Fibroblast of villous mesenchyme (primary cell): ENCODE measurements at regions not wholly inside any gene's neighbourhood (a gene's known extent, or its start where the extent isn't known, plus 50 kb on each side); places are given as distances from the start of the nearest gene placed in this dataset.
"Not testable (repeated sequence)": the region's sequence is repeated elsewhere in the genome, so short reads cannot be mapped to it uniquely, and the experiment has no call there.

Experiments
- DNase-seq: peaks from one replicate; pipeline ENCODE4 v3.0.0-alpha.2; 2010; ENCODE audit warnings: low read depth
- H3K4me3 ChIP-seq: 2 replicates; pipeline ENCODE4 v1.5.1; 2011; ENCODE audit warnings: low read depth, mild to moderate bottlenecking, low read length
- TF ChIP-seq, protein P1 (sequence below): IDR thresholded peaks from 2 replicates; pipeline ENCODE4 v1.5.1; 2012; ENCODE audit warnings: low read depth, mild to moderate bottlenecking, low read length; ENCODE audit not compliant: insufficient read depth

DNA sequence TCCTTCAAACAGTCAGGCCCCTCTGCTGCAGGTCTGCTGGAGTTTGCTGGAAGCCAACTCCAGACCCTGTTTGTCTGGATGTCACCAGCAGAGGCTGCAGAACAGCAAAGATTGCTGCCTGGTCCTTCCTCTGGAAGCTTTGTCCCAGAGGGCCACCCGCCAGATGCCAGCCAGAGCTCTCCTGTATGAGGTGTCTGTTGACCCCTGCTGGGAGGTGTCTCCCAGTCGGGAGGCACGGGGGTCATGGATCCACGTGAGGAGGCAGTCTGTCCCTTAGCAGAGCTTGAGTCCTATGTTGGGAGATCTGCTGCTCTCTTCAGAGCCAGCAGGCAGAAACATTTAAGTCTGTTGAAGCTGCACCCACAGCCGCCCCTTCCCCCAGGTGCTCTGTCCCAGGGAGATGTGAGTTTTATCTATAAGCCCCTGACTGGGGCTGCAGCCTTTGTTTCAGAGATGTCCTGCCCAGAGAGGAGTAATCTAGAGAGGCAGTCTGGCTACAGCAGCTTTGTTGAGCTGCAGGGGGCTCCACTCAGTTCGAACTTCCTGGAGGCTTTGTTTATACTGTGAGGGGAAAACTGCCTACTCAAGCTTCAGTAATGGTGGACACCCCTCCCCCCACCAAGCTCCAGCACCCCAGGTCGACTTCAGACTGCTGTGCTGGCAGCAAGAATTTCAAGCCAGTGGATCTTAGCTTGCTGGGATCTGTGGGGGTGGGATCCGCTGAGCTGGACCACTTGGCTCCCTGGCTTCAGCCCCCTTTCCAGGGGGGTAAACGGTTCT lies 72.1 kb downstream of the OGFRL1 start:
- DNase-seq, H3K4me3 ChIP-seq: not testable (repeated sequence)

DNA sequence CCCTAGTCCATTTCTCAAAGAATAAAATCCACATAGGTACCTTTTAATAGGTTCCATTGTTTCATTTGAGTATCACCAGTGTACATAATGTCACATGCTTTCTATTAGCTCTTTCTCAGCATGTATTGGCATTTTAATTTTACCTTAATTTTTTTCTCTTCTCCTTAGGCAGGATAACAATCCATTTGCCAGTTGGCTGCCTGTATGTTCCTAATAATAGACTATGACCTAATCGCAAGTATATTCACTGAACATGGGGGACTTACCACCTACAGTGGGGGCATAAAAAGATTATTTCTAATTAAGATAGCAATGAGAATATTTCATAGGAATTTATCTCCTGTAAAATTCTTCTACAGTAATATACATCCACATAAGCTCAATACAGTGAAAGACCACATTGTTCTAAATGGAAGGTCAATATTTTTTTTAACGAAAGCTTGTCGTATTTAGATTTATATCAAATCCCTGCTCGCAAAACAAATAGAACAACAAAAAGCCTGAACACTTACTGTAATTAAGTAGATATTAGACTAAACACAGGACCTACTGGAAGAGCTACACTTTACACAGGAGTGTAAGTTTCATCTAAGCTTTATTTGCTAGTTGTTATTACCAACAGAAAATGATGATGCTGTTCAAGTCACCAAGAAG lies 76.4 kb downstream of the OGFRL1 start:
- DNase-seq: no peak
- TF ChIP-seq, protein P1, sequence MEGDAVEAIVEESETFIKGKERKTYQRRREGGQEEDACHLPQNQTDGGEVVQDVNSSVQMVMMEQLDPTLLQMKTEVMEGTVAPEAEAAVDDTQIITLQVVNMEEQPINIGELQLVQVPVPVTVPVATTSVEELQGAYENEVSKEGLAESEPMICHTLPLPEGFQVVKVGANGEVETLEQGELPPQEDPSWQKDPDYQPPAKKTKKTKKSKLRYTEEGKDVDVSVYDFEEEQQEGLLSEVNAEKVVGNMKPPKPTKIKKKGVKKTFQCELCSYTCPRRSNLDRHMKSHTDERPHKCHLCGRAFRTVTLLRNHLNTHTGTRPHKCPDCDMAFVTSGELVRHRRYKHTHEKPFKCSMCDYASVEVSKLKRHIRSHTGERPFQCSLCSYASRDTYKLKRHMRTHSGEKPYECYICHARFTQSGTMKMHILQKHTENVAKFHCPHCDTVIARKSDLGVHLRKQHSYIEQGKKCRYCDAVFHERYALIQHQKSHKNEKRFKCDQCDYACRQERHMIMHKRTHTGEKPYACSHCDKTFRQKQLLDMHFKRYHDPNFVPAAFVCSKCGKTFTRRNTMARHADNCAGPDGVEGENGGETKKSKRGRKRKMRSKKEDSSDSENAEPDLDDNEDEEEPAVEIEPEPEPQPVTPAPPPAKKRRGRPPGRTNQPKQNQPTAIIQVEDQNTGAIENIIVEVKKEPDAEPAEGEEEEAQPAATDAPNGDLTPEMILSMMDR: no peak
- no peak overlapping the region for H3K4me3 ChIP-seq

DNA sequence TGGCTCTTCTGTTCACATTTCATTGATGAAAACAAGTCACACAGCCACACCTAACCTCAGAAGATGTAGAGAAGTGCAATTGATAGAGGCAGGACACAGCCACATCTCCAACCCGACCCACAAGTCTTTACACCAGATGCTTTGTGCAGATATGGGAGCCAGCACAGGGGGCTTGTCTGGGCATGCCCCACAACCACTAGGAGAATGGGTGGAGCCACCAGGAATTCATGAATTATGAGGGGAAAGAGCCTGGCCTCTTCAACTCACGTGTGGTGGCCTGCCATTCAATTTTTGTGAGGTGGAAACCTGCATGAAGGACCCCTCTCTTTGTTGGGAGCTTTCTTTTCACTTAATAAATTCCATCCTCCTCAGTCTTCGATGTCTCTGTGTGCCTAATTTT lies 79.1 kb downstream of the OGFRL1 start:
- no peak overlapping the region for H3K4me3 ChIP-seq
- TF ChIP-seq, protein P1: no peak
- no peak for DNase-seq

DNA sequence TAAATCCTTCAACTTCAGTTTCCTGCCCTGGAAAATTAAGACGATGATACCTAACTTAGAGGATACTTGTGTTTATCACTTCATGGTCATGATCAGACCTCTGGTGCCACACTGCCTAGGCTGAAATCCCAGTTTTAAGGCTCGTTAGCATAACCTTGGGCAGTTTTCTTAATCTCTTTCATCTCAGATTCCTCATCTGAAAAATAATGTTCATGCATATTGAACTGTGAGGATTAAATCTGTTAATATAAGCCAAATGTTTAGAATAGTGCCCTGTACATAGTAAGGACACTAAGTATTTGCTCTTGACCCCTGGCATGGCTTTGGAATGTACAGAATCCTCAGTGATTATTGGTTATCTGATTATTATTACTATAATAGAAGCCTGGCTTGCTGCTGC lies 79.7 kb downstream of the OGFRL1 start:
- TF ChIP-seq, protein P1: no peak
- H3K4me3 ChIP-seq: no peak overlapping the region
- no peak for DNase-seq

DNA sequence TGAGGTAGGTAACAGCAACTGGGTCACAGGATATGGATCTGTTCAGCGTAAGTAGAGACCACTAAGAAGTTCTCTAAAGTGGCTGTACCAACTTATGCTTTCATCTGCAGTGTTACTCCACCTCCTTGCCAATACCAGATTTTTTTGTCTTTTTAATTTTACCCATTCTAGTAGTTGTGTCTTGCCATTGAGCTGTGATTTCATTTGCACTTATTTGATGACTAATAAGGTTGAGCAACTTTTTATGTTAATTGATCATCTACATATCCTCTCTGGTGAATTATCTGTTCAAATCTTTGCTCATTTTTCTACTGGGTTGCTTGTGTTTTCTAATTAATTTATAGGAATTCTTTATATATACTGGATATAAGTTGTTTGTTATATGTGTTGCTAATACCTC lies 82.9 kb downstream of the OGFRL1 start:
- no peak overlapping the region for H3K4me3 ChIP-seq
- DNase-seq: no peak
- TF ChIP-seq, protein P1: no peak

DNA sequence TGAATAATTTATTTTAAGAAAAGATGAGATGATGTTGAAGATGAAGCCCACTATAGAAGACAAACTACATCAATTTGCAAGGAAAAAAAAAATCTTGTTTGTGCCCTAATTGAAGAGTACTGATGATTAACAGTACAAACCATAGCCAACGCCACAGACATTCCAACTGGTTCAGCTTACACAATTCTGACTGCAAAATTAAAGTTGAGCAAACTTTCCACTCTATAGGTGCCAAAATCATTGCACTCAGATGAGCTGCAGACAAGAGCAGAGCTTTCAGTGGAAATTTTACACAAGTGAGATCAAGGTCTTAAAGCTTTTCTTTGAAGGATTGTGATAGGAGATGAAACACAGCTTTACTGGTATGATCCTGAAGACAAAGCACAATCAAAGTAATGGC lies 85.3 kb downstream of the OGFRL1 start:
- DNase-seq: no peak
- no peak overlapping the region for H3K4me3 ChIP-seq
- TF ChIP-seq, protein P1: no peak

DNA sequence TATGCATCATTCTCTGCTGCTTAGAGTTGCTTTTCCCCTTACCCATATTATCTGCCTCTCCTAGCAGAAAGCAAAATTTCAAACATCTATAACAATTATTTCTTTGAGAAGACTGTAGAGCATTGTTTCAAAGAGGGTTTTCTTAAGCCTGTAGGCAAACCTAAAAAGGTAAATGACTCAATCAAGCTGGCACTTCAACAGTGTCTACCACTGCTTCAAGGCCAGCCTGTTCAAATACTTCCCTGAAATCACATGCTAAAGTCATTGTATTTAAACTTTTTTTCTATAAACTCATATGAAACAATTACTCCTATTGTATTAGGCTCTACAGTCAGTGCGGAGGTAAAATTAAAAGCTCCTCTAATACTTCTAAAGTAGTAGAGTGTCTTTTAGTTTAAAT lies 87.1 kb downstream of the OGFRL1 start:
- no peak overlapping the region for H3K4me3 ChIP-seq
- DNase-seq: no peak
- TF ChIP-seq, protein P1: no peak
